ENCODE measurements at regions not wholly inside any gene's neighbourhood (a gene's known extent, or its start where the extent isn't known, plus 50 kb on each side); places are given as distances from the start of the nearest gene placed in this dataset.
"Not testable (repeated sequence)": the region's sequence is repeated elsewhere in the genome, so short reads cannot be mapped to it uniquely, and the experiment has no call there.

GRCh38 chr13:78060966-78061365 lies 142.3 kb upstream of the EDNRB start:
- no peak for DNase-seq

- DNase-seq: not testable (repeated sequence)
Measured at GRCh38 chr13:78056865-78057264, 138.2 kb upstream of the EDNRB start.

GRCh38 chr13:78054157-78054556 lies 135.5 kb upstream of the EDNRB start:
- no peak for DNase-seq

- no peak for DNase-seq
Measured at GRCh38 chr13:78047151-78047550, 128.5 kb upstream of the EDNRB start.

GRCh38 chr13:78046331-78046730 lies 127.7 kb upstream of the EDNRB start:
- no peak for DNase-seq

- DNase-seq: no peak
Measured at GRCh38 chr13:78045916-78046315, 127.3 kb upstream of the EDNRB start.

GRCh38 chr13:78041366-78041765 lies 122.7 kb upstream of the EDNRB start:
- not testable (repeated sequence) for DNase-seq

- no peak for DNase-seq
Measured at GRCh38 chr13:78040205-78040830, 121.7 kb upstream of the EDNRB start.

- no peak for DNase-seq
Measured at GRCh38 chr13:78036841-78037240, 118.2 kb upstream of the EDNRB start.

GRCh38 chr13:78035500-78035899 lies 116.9 kb upstream of the EDNRB start:
- no peak for DNase-seq

GRCh38 chr13:78033509-78033908 lies 114.9 kb upstream of the EDNRB start:
- no peak for DNase-seq

GRCh38 chr13:78032132-78032531 lies 113.5 kb upstream of the EDNRB start:
- no peak for DNase-seq

GRCh38 chr13:78030341-78030896 lies 111.8 kb upstream of the EDNRB start:
- no peak for DNase-seq

- DNase-seq: no peak
Measured at GRCh38 chr13:78029901-78030300, 111.3 kb upstream of the EDNRB start.

- no peak for DNase-seq
Measured at GRCh38 chr13:78028960-78029359, 110.3 kb upstream of the EDNRB start.

GRCh38 chr13:78024996-78025395 lies 106.4 kb upstream of the EDNRB start:
- no peak for DNase-seq

GRCh38 chr13:78022164-78022877 lies 103.7 kb upstream of the EDNRB start:
- peak; percentile 49 for DNase-seq

- DNase-seq: no peak
Measured at GRCh38 chr13:78020861-78021260, 102.2 kb upstream of the EDNRB start.

- no peak for DNase-seq
Measured at GRCh38 chr13:78015782-78016181, 97.2 kb upstream of the EDNRB start.

GRCh38 chr13:78012046-78012445 lies 93.4 kb upstream of the EDNRB start:
- DNase-seq: no peak

GRCh38 chr13:78004821-78005220 lies 86.2 kb upstream of the EDNRB start:
- no peak for DNase-seq

GRCh38 chr13:77999746-78000145 lies 81.1 kb upstream of the EDNRB start:
- DNase-seq: no peak

- DNase-seq: no peak
Measured at GRCh38 chr13:77994166-77994565, 75.5 kb upstream of the EDNRB start.

GRCh38 chr13:77991003-77991402 lies 72.4 kb upstream of the EDNRB start:
- no peak for DNase-seq

GRCh38 chr13:77989281-77989680 lies 70.7 kb upstream of the EDNRB start:
- no peak for DNase-seq

Data from stimulated activated CD4-positive, alpha-beta T cell treated with anti-CD3 and anti-CD28 coated beads, Interleukin-4, amount 100 ng/mL, for 24 hours (primary cell).